ENCODE measurements at regions not wholly inside any gene's neighbourhood (a gene's known extent, or its start where the extent isn't known, plus 50 kb on each side); places are given as distances from the start of the nearest gene placed in this dataset.

- Histone ChIP-seq H3K18ac (ENCODE audit: low read length) (no peak overlapping the region), H2BK5ac (ENCODE audit: low read length) (no peak overlapping the region), H4K8ac (ENCODE audit: low read depth, low read length) (no peak overlapping the region), H3K4me2 (ENCODE audit: low read length) (no peak overlapping the region), H4K5ac (ENCODE audit: low read length) (no peak overlapping the region), H3K4me1 (ENCODE audit: control insufficient read depth, low read depth, low read length) (no peaks in the 10 kb centered on the region), H2AK5ac (ENCODE audit: low read length) (no peak overlapping the region), H3K79me1 (ENCODE audit: low read length) (no peaks in the 10 kb centered on the region), H2BK120ac (ENCODE audit: low read depth, low read length) (no peak overlapping the region), H3K27ac (ENCODE audit: low read depth, low read length) (no peak overlapping the region), H3K4me3 (ENCODE audit: low read length) (no peak overlapping the region), H3K79me2 (ENCODE audit: control insufficient read depth, insufficient read depth, low read length) (no peaks in the 10 kb centered on the region), H3K36me3 (ENCODE audit: control insufficient read depth, insufficient read depth, low read length) (no peaks in the 10 kb centered on the region), H2BK15ac (replicated peaks; ENCODE audit: low read depth) (no peak overlapping the region), H3K4ac (ENCODE audit: low read depth, low read length) (no peak overlapping the region), H3K27me3 (ENCODE audit: insufficient read depth, low read length, poor library complexity) (no peaks in the 10 kb centered on the region), H3K23ac (ENCODE audit: low read length) (no peak overlapping the region), H3K56ac (ENCODE audit: low read length) (no peak overlapping the region), H3K9ac (ENCODE audit: low read length) (no peak overlapping the region)
- DNase-seq: no peak
- no CpG with 5 or more reads among the region's 5 CpGs for WGBS (ENCODE audit: extremely low coverage, insufficient coverage, low lambda C conversion rate)
These were observed 1300.8 kb upstream of the TENM3 start for GRCh38 chr4:180942367-180942916.

- Histone ChIP-seq H3K4me1 (ENCODE audit: control insufficient read depth, low read depth, low read length) (no peaks in the 10 kb centered on the region), H4K5ac (ENCODE audit: low read length) (no peak overlapping the region), H3K9ac (ENCODE audit: low read length) (no peak overlapping the region), H3K18ac (ENCODE audit: low read length) (no peak overlapping the region), H3K79me1 (ENCODE audit: low read length) (no peaks in the 10 kb centered on the region), H3K56ac (ENCODE audit: low read length) (no peak overlapping the region), H3K4me3 (ENCODE audit: low read length) (no peak overlapping the region), H3K23ac (ENCODE audit: low read length) (no peak overlapping the region), H4K8ac (ENCODE audit: low read depth, low read length) (no peak overlapping the region), H3K36me3 (ENCODE audit: control insufficient read depth, insufficient read depth, low read length) (no peaks in the 10 kb centered on the region), H2BK120ac (ENCODE audit: low read depth, low read length) (no peak overlapping the region), H2BK5ac (ENCODE audit: low read length) (no peak overlapping the region), H2AK5ac (ENCODE audit: low read length) (no peak overlapping the region), H3K27me3 (ENCODE audit: insufficient read depth, low read length, poor library complexity) (no peaks in the 10 kb centered on the region), H3K4me2 (ENCODE audit: low read length) (no peak overlapping the region), H3K4ac (ENCODE audit: low read depth, low read length) (no peak overlapping the region), H2BK15ac (replicated peaks; ENCODE audit: low read depth) (no peak overlapping the region), H3K79me2 (ENCODE audit: control insufficient read depth, insufficient read depth, low read length) (no peaks in the 10 kb centered on the region), H3K27ac (ENCODE audit: low read depth, low read length) (no peak overlapping the region)
- no CpG with 5 or more reads among the region's 4 CpGs for WGBS (ENCODE audit: extremely low coverage, insufficient coverage, low lambda C conversion rate)
- no peak for DNase-seq
These were observed 1297.0 kb upstream of the TENM3 start for GRCh38 chr4:180946188-180946587.

GRCh38 chr4:180947425-180947824, 1295.8 kb upstream of the TENM3 start:
- Histone ChIP-seq H3K79me1 (ENCODE audit: low read length) (no peaks in the 10 kb centered on the region), H3K18ac (ENCODE audit: low read length) (no peak overlapping the region), H3K36me3 (ENCODE audit: control insufficient read depth, insufficient read depth, low read length) (no peaks in the 10 kb centered on the region), H3K79me2 (ENCODE audit: control insufficient read depth, insufficient read depth, low read length) (no peaks in the 10 kb centered on the region), H3K4ac (ENCODE audit: low read depth, low read length) (no peak overlapping the region), H2BK5ac (ENCODE audit: low read length) (no peak overlapping the region), H3K4me3 (ENCODE audit: low read length) (no peak overlapping the region), H4K5ac (ENCODE audit: low read length) (no peak overlapping the region), H3K4me1 (ENCODE audit: control insufficient read depth, low read depth, low read length) (no peaks in the 10 kb centered on the region), H2BK120ac (ENCODE audit: low read depth, low read length) (no peak overlapping the region), H3K9ac (ENCODE audit: low read length) (no peak overlapping the region), H2BK15ac (replicated peaks; ENCODE audit: low read depth) (no peak overlapping the region), H4K8ac (ENCODE audit: low read depth, low read length) (no peak overlapping the region), H3K27me3 (ENCODE audit: insufficient read depth, low read length, poor library complexity) (no peaks in the 10 kb centered on the region), H3K4me2 (ENCODE audit: low read length) (no peak overlapping the region), H3K27ac (ENCODE audit: low read depth, low read length) (no peak overlapping the region), H2AK5ac (ENCODE audit: low read length) (no peak overlapping the region), H3K23ac (ENCODE audit: low read length) (no peak overlapping the region), H3K56ac (ENCODE audit: low read length) (no peak overlapping the region)
- no CpG with 5 or more reads among the region's 5 CpGs for WGBS (ENCODE audit: extremely low coverage, insufficient coverage, low lambda C conversion rate)
- DNase-seq: no peak

- H2AK5ac ChIP-seq (ENCODE audit: low read length): no peak overlapping the region
These were observed 1293.6 kb upstream of the TENM3 start for GRCh38 chr4:180949424-180950213.

GRCh38 chr4:180950377-180950776, 1292.8 kb upstream of the TENM3 start:
- no peaks in the 10 kb centered on the region for H3K79me2 ChIP-seq (ENCODE audit: control insufficient read depth, insufficient read depth, low read length)
- H3K18ac ChIP-seq (ENCODE audit: low read length): no peak overlapping the region
- no peak for DNase-seq
- no peaks in the 10 kb centered on the region for H3K27me3 ChIP-seq (ENCODE audit: insufficient read depth, low read length, poor library complexity)
- H4K8ac ChIP-seq (ENCODE audit: low read depth, low read length): no peak overlapping the region
- H2BK15ac ChIP-seq (replicated peaks; ENCODE audit: low read depth): no peak overlapping the region
- H2BK5ac ChIP-seq (ENCODE audit: low read length): no peak overlapping the region
- H3K4me1 ChIP-seq (ENCODE audit: control insufficient read depth, low read depth, low read length): no peaks in the 10 kb centered on the region
- no peak overlapping the region for H4K5ac ChIP-seq (ENCODE audit: low read length)
- H3K4me3 ChIP-seq (ENCODE audit: low read length): no peak overlapping the region
- no peak overlapping the region for H3K56ac ChIP-seq (ENCODE audit: low read length)
- H3K36me3 ChIP-seq (ENCODE audit: control insufficient read depth, insufficient read depth, low read length): no peaks in the 10 kb centered on the region
- no peak overlapping the region for H3K23ac ChIP-seq (ENCODE audit: low read length)
- WGBS (ENCODE audit: extremely low coverage, insufficient coverage, low lambda C conversion rate): no CpG with 5 or more reads among the region's 1 CpG
- no peak overlapping the region for H3K4ac ChIP-seq (ENCODE audit: low read depth, low read length)
- no peak overlapping the region for H3K27ac ChIP-seq (ENCODE audit: low read depth, low read length)
- no peak overlapping the region for H2BK120ac ChIP-seq (ENCODE audit: low read depth, low read length)
- no peaks in the 10 kb centered on the region for H3K79me1 ChIP-seq (ENCODE audit: low read length)
- no peak overlapping the region for H3K4me2 ChIP-seq (ENCODE audit: low read length)
- no peak overlapping the region for H3K9ac ChIP-seq (ENCODE audit: low read length)
- no peak overlapping the region for H2AK5ac ChIP-seq (ENCODE audit: low read length)

More at GRCh38 chr4:180949424-180950213, 1293.6 kb upstream of the TENM3 start:
- H3K4ac ChIP-seq (ENCODE audit: low read depth, low read length): no peak overlapping the region
- no peak overlapping the region for H4K8ac ChIP-seq (ENCODE audit: low read depth, low read length)
- peak; percentile 27 for DNase-seq
- no peak overlapping the region for H3K56ac ChIP-seq (ENCODE audit: low read length)
- no peak overlapping the region for H4K5ac ChIP-seq (ENCODE audit: low read length)
- H3K4me3 ChIP-seq (ENCODE audit: low read length): no peak overlapping the region
- H2BK15ac ChIP-seq (replicated peaks; ENCODE audit: low read depth): no peak overlapping the region
- H3K79me1 ChIP-seq (ENCODE audit: low read length): no peaks in the 10 kb centered on the region
- H2BK120ac ChIP-seq (ENCODE audit: low read depth, low read length): no peak overlapping the region
- H3K23ac ChIP-seq (ENCODE audit: low read length): no peak overlapping the region
- no CpG with 5 or more reads among the region's 7 CpGs for WGBS (ENCODE audit: extremely low coverage, insufficient coverage, low lambda C conversion rate)
- H2BK5ac ChIP-seq (ENCODE audit: low read length): no peak overlapping the region
- no peak overlapping the region for H3K4me2 ChIP-seq (ENCODE audit: low read length)
- no peaks in the 10 kb centered on the region for H3K4me1 ChIP-seq (ENCODE audit: control insufficient read depth, low read depth, low read length)
- no peaks in the 10 kb centered on the region for H3K36me3 ChIP-seq (ENCODE audit: control insufficient read depth, insufficient read depth, low read length)
- no peak overlapping the region for H3K9ac ChIP-seq (ENCODE audit: low read length)
- no peaks in the 10 kb centered on the region for H3K27me3 ChIP-seq (ENCODE audit: insufficient read depth, low read length, poor library complexity)
- no peak overlapping the region for H3K27ac ChIP-seq (ENCODE audit: low read depth, low read length)
- no peaks in the 10 kb centered on the region for H3K79me2 ChIP-seq (ENCODE audit: control insufficient read depth, insufficient read depth, low read length)
- H3K18ac ChIP-seq (ENCODE audit: low read length): no peak overlapping the region

Measured in mesendoderm (in vitro differentiated cells).